ENCODE measurements at regions not wholly inside any gene's neighbourhood (a gene's known extent, or its start where the extent isn't known, plus 50 kb on each side); places are given as distances from the start of the nearest gene placed in this dataset.

DNA sequence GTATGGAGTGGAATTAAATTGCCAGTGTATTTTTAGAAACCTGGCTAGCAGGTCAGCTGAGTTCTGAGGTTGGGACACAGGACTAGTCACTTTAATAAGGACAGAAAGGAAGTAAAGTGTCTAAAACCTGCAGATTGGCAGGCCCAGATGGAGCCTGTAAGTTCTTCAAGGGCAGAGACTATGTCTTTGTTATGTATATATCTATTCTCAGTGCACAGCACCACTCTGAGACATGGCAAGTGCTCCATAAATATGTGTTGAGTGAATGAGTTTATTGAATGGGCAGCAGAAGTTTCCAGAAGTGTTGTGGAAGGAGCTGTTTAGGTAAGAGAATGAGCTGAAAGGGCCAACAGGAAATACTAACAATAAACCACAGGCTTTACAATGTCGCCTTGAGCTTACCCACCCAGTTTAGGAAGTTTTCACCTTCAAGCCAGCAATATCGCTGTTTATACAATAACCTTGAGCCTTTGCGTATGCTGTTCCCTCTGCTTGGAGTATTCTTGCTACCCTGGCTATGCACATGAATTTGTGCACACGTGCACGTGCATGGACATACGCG lies 109.5 kb upstream of the TMPO start:
- Histone ChIP-seq H3K27me3 (ENCODE audit: control insufficient read depth, insufficient read depth, low read length) (no peaks in the 10 kb centered on the region), H3K27ac (ENCODE audit: low read length) (no peak overlapping the region), H3K36me3 (ENCODE audit: control insufficient read depth, insufficient read depth, low read length) (no peaks in the 10 kb centered on the region), H3K4me3 (ENCODE audit: low read length) (no peak overlapping the region), H3K4me1 (ENCODE audit: control insufficient read depth, insufficient read depth, low read length) (peaks cover 3% of the 10 kb centered on the region), H3K9me3 (ENCODE audit: control insufficient read depth, insufficient read depth, low read length) (no peaks in the 10 kb centered on the region)
- TF ChIP-seq, protein P1, sequence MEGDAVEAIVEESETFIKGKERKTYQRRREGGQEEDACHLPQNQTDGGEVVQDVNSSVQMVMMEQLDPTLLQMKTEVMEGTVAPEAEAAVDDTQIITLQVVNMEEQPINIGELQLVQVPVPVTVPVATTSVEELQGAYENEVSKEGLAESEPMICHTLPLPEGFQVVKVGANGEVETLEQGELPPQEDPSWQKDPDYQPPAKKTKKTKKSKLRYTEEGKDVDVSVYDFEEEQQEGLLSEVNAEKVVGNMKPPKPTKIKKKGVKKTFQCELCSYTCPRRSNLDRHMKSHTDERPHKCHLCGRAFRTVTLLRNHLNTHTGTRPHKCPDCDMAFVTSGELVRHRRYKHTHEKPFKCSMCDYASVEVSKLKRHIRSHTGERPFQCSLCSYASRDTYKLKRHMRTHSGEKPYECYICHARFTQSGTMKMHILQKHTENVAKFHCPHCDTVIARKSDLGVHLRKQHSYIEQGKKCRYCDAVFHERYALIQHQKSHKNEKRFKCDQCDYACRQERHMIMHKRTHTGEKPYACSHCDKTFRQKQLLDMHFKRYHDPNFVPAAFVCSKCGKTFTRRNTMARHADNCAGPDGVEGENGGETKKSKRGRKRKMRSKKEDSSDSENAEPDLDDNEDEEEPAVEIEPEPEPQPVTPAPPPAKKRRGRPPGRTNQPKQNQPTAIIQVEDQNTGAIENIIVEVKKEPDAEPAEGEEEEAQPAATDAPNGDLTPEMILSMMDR (IDR thresholded peaks at IDR 0.05) = no peak
- no peaks in the 10 kb centered on the region for H3K27me3 Mint-ChIP-seq (ENCODE audit: low read depth in 2 of 2)
- H3K4me1 Mint-ChIP-seq = peaks cover 27 to 30% of the 10 kb centered on the region in 2 donors
- intact Hi-C loops (cut with micrococcal nuclease) = no loop called here
- peak in 1 of 3 donors; percentile 41 for ATAC-seq
- DNase-seq = no peak
- H3K36me3 Mint-ChIP-seq = no peaks in the 10 kb centered on the region
- WGBS (ENCODE audit: insufficient coverage) = 69% methylated on average over 7 of the region's 7 CpGs
- no peaks in the 10 kb centered on the region for H3K9me3 Mint-ChIP-seq
- no peak overlapping the region for H3K4me3 Mint-ChIP-seq
- H3K27ac Mint-ChIP-seq = peak overlapping the region; percentile 10 to 52

DNA sequence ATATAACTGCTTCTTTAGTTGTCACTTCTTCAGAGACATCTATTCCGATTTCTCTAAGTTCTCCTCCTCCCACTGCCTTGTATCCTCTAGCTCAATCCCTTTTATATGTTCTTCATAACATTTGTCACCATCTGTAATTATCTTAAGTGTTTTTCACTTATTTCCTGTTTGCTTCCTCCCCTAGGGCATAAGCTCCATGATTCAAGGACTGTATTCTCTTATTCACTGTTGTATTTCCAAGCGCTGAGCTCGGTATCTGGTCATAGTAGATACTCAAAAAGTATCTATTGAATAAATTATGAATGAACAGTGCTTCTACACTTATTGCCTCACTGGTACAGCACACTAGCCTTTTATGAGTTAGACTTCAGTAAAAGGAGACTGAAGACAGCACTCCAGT lies 109.0 kb upstream of the TMPO start:
- H3K27me3 Mint-ChIP-seq (ENCODE audit: low read depth in 2 of 2) = no peaks in the 10 kb centered on the region
- WGBS (ENCODE audit: insufficient coverage) = 96% methylated on average over 1 of the region's 3 CpGs
- H3K36me3 Mint-ChIP-seq = no peaks in the 10 kb centered on the region
- Histone ChIP-seq H3K4me1 (ENCODE audit: control insufficient read depth, insufficient read depth, low read length) (peaks cover 3% of the 10 kb centered on the region), H3K9me3 (ENCODE audit: control insufficient read depth, insufficient read depth, low read length) (no peaks in the 10 kb centered on the region), H3K27me3 (ENCODE audit: control insufficient read depth, insufficient read depth, low read length) (no peaks in the 10 kb centered on the region), H3K36me3 (ENCODE audit: control insufficient read depth, insufficient read depth, low read length) (no peaks in the 10 kb centered on the region), H3K4me3 (ENCODE audit: low read length) (no peak overlapping the region), H3K27ac (ENCODE audit: low read length) (no peak overlapping the region)
- TF ChIP-seq, protein P1 (IDR thresholded peaks at IDR 0.05) = no peak
- peak overlapping the region in 1 of 2 donors; percentile 10 for H3K27ac Mint-ChIP-seq
- intact Hi-C loops (cut with micrococcal nuclease) = no loop called here
- H3K4me3 Mint-ChIP-seq = peak overlapping the region; percentile 0
- peaks cover 27 to 30% of the 10 kb centered on the region in 2 donors for H3K4me1 Mint-ChIP-seq
- no peak for DNase-seq
- no peak for ATAC-seq
- no peaks in the 10 kb centered on the region for H3K9me3 Mint-ChIP-seq

DNA sequence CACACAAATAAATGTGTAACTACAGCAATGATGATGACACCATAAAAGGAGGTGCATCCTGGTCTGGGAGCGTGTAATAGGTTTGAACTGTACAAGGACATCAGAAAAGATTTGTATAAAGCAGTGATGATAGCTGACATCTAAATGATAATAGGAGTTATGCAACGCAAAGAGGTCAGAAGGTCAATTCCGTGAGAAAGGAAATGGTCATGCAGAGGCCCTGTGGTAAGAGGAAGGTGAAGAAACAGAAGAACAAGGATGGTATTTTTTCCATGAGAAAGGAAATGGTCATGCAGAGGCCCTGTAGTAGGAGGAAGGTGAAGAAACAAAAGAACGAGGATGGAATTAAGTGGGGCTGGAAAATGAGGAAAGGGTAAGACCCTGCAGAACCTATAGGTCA lies 106.7 kb upstream of the TMPO start:
- Mint-ChIP-seq H3K27me3 (ENCODE audit: low read depth in 2 of 2) (no peaks in the 10 kb centered on the region), H3K4me1 (peaks cover 26 to 27% of the 10 kb centered on the region in 2 donors), H3K9me3 (no peaks in the 10 kb centered on the region), H3K27ac (peak overlapping the region in 1 of 2 donors; percentile 4), H3K36me3 (no peaks in the 10 kb centered on the region), H3K4me3 (no peak overlapping the region)
- DNase-seq (no peak), ATAC-seq (peak in 1 of 3 donors; percentile 37)
- intact Hi-C loops (cut with micrococcal nuclease) = no loop called here
- Histone ChIP-seq H3K36me3 (ENCODE audit: control insufficient read depth, insufficient read depth, low read length) (no peaks in the 10 kb centered on the region), H3K4me3 (ENCODE audit: low read length) (no peak overlapping the region), H3K9me3 (ENCODE audit: control insufficient read depth, insufficient read depth, low read length) (no peaks in the 10 kb centered on the region), H3K27me3 (ENCODE audit: control insufficient read depth, insufficient read depth, low read length) (no peaks in the 10 kb centered on the region), H3K27ac (ENCODE audit: low read length) (no peak overlapping the region), H3K4me1 (ENCODE audit: control insufficient read depth, insufficient read depth, low read length) (peaks cover 3% of the 10 kb centered on the region)
- TF ChIP-seq, protein P1 (IDR thresholded peaks at IDR 0.05) = no peak
- 73% methylated on average over 4 of the region's 4 CpGs for WGBS (ENCODE audit: insufficient coverage)

DNA sequence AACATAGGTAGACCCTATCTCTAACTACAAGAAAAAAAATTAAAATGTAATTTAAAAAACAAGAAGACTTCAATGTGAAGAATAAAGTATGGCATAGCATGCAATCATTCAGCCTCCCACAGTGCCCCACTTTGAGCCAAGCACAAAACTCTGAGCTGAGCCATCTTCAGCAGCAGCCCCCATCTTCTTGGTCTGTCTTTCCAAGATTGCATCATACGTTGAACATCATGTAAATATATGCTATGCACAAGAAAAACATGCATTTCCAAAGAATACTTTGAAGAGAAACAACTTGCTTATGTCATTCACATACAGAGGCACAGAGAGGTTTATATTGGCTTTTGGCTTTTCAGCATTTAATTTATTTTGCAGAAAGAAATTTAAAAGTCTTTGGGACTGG lies 105.8 kb upstream of the TMPO start:
- no peaks in the 10 kb centered on the region for H3K9me3 ChIP-seq (ENCODE audit: control insufficient read depth, insufficient read depth, low read length)
- H3K27ac ChIP-seq (ENCODE audit: low read length) = no peak overlapping the region
- H3K4me3 Mint-ChIP-seq = no peak overlapping the region
- no peaks in the 10 kb centered on the region for H3K27me3 ChIP-seq (ENCODE audit: control insufficient read depth, insufficient read depth, low read length)
- peaks cover 20 to 21% of the 10 kb centered on the region in 2 donors for H3K4me1 Mint-ChIP-seq
- intact Hi-C loops (cut with micrococcal nuclease) = no loop called here
- no peak overlapping the region for H3K4me3 ChIP-seq (ENCODE audit: low read length)
- DNase-seq (no peak), ATAC-seq (no peak)
- H3K27me3 Mint-ChIP-seq (ENCODE audit: low read depth in 2 of 2) = no peaks in the 10 kb centered on the region
- H3K36me3 ChIP-seq (ENCODE audit: control insufficient read depth, insufficient read depth, low read length) = no peaks in the 10 kb centered on the region
- H3K9me3 Mint-ChIP-seq = no peaks in the 10 kb centered on the region
- peaks cover 3% of the 10 kb centered on the region for H3K4me1 ChIP-seq (ENCODE audit: control insufficient read depth, insufficient read depth, low read length)
- no peak overlapping the region for H3K27ac Mint-ChIP-seq
- TF ChIP-seq, protein P1 (IDR thresholded peaks at IDR 0.05) = no peak
- H3K36me3 Mint-ChIP-seq = no peaks in the 10 kb centered on the region
- WGBS (ENCODE audit: insufficient coverage) = 78% methylated on average over 1 of the region's 1 CpG
